ENCODE measurements at regions not wholly inside any gene's neighbourhood (a gene's known extent, or its start where the extent isn't known, plus 50 kb on each side); places are given as distances from the start of the nearest gene placed in this dataset.

GRCh38 chr12:17695495-17695894 lies 394.5 kb downstream of the RERGL start:
- no peak for DNase-seq (ENCODE audit: low spot score in 2 of 2)
- FAIRE-seq: no peak

GRCh38 chr12:17691369-17691768 lies 398.6 kb downstream of the RERGL start:
- FAIRE-seq (no peak), DNase-seq (ENCODE audit: low spot score in 2 of 2) (no peak)

- DNase-seq (ENCODE audit: low spot score in 2 of 2): no peak
- no peak for FAIRE-seq
Observed at GRCh38 chr12:17680220-17680619, 409.8 kb downstream of the RERGL start.

- FAIRE-seq (no peak), DNase-seq (ENCODE audit: low spot score in 2 of 2) (no peak)
Observed at GRCh38 chr12:17666641-17667324, 423.2 kb downstream of the RERGL start.

- DNase-seq (ENCODE audit: low spot score in 2 of 2): no peak
Observed at GRCh38 chr12:17665839-17666238, 424.2 kb downstream of the RERGL start.

GRCh38 chr12:17661250-17661649 lies 428.7 kb downstream of the RERGL start:
- no peak for FAIRE-seq
- no peak for DNase-seq (ENCODE audit: low spot score in 2 of 2)

More at GRCh38 chr12:17665839-17666238, 424.2 kb downstream of the RERGL start:
- FAIRE-seq: no peak

- FAIRE-seq: no peak
- DNase-seq (ENCODE audit: low spot score in 2 of 2): no peak
Observed at GRCh38 chr12:17652436-17652835, 437.6 kb downstream of the RERGL start.

- no peak for DNase-seq (ENCODE audit: low spot score in 2 of 2)
- no peak for FAIRE-seq
Observed at GRCh38 chr12:17642340-17642650, 447.7 kb downstream of the RERGL start.

GRCh38 chr12:17640615-17641014 lies 449.4 kb downstream of the RERGL start:
- FAIRE-seq (no peak), DNase-seq (ENCODE audit: low spot score in 2 of 2) (no peak)

- no peak for DNase-seq (ENCODE audit: low spot score in 2 of 2)
- no peak for FAIRE-seq
Observed at GRCh38 chr12:17618831-17619230, 471.2 kb downstream of the RERGL start.

GRCh38 chr12:17609701-17610100 lies 480.3 kb downstream of the RERGL start:
- DNase-seq (ENCODE audit: low spot score in 2 of 2) (no peak), FAIRE-seq (no peak)

GRCh38 chr12:17609153-17609552 lies 480.8 kb downstream of the RERGL start:
- FAIRE-seq: no peak
- no peak for DNase-seq (ENCODE audit: low spot score in 2 of 2)

- FAIRE-seq: no peak
- DNase-seq (ENCODE audit: low spot score in 2 of 2): no peak
Observed at GRCh38 chr12:17595111-17595510, 494.9 kb downstream of the RERGL start.

- FAIRE-seq: no peak
- DNase-seq (ENCODE audit: low spot score in 2 of 2): no peak
Observed at GRCh38 chr12:17593715-17594406, 496.1 kb downstream of the RERGL start.

- DNase-seq (ENCODE audit: low spot score in 2 of 2): no peak
- FAIRE-seq: no peak
Observed at GRCh38 chr12:17592472-17592871, 497.5 kb downstream of the RERGL start.

GRCh38 chr12:17591005-17591681 lies 498.9 kb downstream of the RERGL start:
- FAIRE-seq (no peak), DNase-seq (ENCODE audit: low spot score in 2 of 2) (no peak)

- FAIRE-seq: no peak
- no peak for DNase-seq (ENCODE audit: low spot score in 2 of 2)
Observed at GRCh38 chr12:17588968-17589367, 501.0 kb downstream of the RERGL start.

- no peak for FAIRE-seq
- no peak for DNase-seq (ENCODE audit: low spot score in 2 of 2)
Observed at GRCh38 chr12:17579205-17580026, 510.6 kb downstream of the RERGL start.

- FAIRE-seq (no peak), DNase-seq (ENCODE audit: low spot score in 2 of 2) (no peak)
Observed at GRCh38 chr12:17577405-17577804, 512.6 kb downstream of the RERGL start.

- FAIRE-seq: no peak
- DNase-seq (ENCODE audit: low spot score in 2 of 2): no peak
Observed at GRCh38 chr12:17572250-17572649, 517.7 kb downstream of the RERGL start.

- FAIRE-seq (no peak), DNase-seq (ENCODE audit: low spot score in 2 of 2) (no peak)
Observed at GRCh38 chr12:17571047-17571446, 518.9 kb downstream of the RERGL start.
